Right lobe of liver (tissue), 4 donors: ENCODE measurements at regions not wholly inside any gene's neighbourhood (a gene's known extent, or its start where the extent isn't known, plus 50 kb on each side); places are given as distances from the start of the nearest gene placed in this dataset.

Experiments
- POLR2A ChIP-seq: fragments of 450-650 bp; IDR thresholded peaks from one replicate; pipeline ENCODE4 v1.6.1; 2017; ENCODE audit warnings: antibody characterized with exemption, mild to moderate bottlenecking
- TF ChIP-seq, protein P1 (sequence below), 4 donors: fragments of 200-600 bp in 3 of 4; fragments of 450-650 bp in 1 of 4; IDR thresholded peaks; one replicate each; pipeline versions ENCODE4 v1.5.1 to v1.8.0; 2016 to 2022; ENCODE audit warnings: antibody characterized with exemption in 4 of 4, mild to moderate bottlenecking in 2 of 4
- donor health status: DM: no; HTN: no; CAD: no.
- donor health status: DM: no; HTN: no; CAD: no.
- donor health status: DM: no; HTN: yes; CAD: no.

DNA sequence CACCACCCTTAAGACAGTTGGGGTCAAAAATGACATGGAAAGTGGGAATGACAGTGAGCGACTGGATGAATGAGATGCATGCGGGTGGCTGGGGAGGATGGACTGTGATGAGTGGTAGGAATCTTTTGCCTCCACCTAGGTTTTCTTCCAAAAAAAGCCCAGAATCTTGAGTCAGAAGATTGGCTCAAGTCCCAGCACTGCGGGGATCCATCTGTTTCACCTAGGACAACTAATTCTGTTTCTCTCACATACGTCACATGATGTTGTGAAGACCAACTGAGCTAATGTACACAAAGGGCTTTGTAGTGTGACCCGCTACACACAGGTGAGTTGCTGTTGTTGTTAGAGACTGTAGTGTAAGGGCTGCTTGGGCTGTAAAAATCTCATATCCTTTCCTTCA lies 58.5 kb upstream of the SLC35B4 start:
- TF ChIP-seq, protein P1, sequence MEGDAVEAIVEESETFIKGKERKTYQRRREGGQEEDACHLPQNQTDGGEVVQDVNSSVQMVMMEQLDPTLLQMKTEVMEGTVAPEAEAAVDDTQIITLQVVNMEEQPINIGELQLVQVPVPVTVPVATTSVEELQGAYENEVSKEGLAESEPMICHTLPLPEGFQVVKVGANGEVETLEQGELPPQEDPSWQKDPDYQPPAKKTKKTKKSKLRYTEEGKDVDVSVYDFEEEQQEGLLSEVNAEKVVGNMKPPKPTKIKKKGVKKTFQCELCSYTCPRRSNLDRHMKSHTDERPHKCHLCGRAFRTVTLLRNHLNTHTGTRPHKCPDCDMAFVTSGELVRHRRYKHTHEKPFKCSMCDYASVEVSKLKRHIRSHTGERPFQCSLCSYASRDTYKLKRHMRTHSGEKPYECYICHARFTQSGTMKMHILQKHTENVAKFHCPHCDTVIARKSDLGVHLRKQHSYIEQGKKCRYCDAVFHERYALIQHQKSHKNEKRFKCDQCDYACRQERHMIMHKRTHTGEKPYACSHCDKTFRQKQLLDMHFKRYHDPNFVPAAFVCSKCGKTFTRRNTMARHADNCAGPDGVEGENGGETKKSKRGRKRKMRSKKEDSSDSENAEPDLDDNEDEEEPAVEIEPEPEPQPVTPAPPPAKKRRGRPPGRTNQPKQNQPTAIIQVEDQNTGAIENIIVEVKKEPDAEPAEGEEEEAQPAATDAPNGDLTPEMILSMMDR (IDR thresholded peaks at IDR 0.05) = no peak
- no peak for TF ChIP-seq POLR2A
